ENCODE measurements at regions not wholly inside any gene's neighbourhood (a gene's known extent, or its start where the extent isn't known, plus 50 kb on each side); places are given as distances from the start of the nearest gene placed in this dataset.
A peak's percentile ranks its signal among the peaks of the same experiment; 100 is the strongest.

DNA sequence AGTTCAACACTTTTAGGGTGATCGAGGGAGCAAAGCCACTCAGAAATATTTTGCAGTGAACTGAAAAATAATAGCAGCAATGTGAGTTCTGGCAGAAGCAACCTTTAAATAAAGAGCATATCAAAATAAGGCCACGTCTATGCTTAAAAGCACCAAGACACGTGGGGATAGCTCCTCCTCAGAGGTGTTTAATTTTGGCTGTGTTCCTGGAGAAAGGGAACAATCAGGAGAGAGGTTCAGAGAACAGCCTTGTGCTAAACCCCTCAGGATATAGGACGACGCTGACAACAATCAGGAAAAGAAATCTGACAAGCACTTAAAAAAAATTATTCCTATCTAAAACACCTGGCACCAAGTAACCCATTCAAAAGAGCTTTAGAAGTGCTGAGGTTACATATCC is 471.9 kb upstream of the CELF2 start:
- CTCF ChIA-PET: no interaction called here
- TF ChIP-seq, protein P1, sequence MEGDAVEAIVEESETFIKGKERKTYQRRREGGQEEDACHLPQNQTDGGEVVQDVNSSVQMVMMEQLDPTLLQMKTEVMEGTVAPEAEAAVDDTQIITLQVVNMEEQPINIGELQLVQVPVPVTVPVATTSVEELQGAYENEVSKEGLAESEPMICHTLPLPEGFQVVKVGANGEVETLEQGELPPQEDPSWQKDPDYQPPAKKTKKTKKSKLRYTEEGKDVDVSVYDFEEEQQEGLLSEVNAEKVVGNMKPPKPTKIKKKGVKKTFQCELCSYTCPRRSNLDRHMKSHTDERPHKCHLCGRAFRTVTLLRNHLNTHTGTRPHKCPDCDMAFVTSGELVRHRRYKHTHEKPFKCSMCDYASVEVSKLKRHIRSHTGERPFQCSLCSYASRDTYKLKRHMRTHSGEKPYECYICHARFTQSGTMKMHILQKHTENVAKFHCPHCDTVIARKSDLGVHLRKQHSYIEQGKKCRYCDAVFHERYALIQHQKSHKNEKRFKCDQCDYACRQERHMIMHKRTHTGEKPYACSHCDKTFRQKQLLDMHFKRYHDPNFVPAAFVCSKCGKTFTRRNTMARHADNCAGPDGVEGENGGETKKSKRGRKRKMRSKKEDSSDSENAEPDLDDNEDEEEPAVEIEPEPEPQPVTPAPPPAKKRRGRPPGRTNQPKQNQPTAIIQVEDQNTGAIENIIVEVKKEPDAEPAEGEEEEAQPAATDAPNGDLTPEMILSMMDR (IDR thresholded peaks at IDR 0.05; ENCODE audit: insufficient read depth in 1 of 2, low read depth in 1 of 2, low read length in 1 of 2, severe bottlenecking in 1 of 2, unreplicated experiment in 1 of 2): no peak
- no peaks in the 10 kb centered on the region for H3K27me3 ChIP-seq (replicated peaks; ENCODE audit: control insufficient read depth, insufficient read depth, low read length)
- H3K36me3 Mint-ChIP-seq (ENCODE audit: insufficient read depth, unreplicated experiment): no peaks in the 10 kb centered on the region
- peaks cover 14% of the 10 kb centered on the region for H3K9me3 Mint-ChIP-seq (ENCODE audit: unreplicated experiment)
- POLR2A ChIA-PET: no interaction called here
- intact Hi-C loops (cut with micrococcal nuclease; ENCODE audit: unreplicated experiment): no loop called here
- peaks cover 7% of the 10 kb centered on the region for H3K27me3 Mint-ChIP-seq (ENCODE audit: insufficient read depth, unreplicated experiment)
- H3K9me3 ChIP-seq: no peaks in the 10 kb centered on the region
- no peak for DNase-seq
- no peaks in the 10 kb centered on the region for H3K4me1 Mint-ChIP-seq (ENCODE audit: low read depth, unreplicated experiment)
- no peaks in the 10 kb centered on the region for H3K4me1 ChIP-seq
- no peak overlapping the region for H3K4me3 Mint-ChIP-seq (ENCODE audit: unreplicated experiment)
- no peak overlapping the region for H3K4me3 ChIP-seq (ENCODE audit: low read depth, low read length)
- H3K27ac Mint-ChIP-seq (ENCODE audit: unreplicated experiment): no peak overlapping the region
- no TSS peak for BruUV-seq (replicated peaks)
- no peaks in the 10 kb centered on the region for H3K36me3 ChIP-seq (ENCODE audit: control insufficient read depth, insufficient read depth, low read length)

DNA sequence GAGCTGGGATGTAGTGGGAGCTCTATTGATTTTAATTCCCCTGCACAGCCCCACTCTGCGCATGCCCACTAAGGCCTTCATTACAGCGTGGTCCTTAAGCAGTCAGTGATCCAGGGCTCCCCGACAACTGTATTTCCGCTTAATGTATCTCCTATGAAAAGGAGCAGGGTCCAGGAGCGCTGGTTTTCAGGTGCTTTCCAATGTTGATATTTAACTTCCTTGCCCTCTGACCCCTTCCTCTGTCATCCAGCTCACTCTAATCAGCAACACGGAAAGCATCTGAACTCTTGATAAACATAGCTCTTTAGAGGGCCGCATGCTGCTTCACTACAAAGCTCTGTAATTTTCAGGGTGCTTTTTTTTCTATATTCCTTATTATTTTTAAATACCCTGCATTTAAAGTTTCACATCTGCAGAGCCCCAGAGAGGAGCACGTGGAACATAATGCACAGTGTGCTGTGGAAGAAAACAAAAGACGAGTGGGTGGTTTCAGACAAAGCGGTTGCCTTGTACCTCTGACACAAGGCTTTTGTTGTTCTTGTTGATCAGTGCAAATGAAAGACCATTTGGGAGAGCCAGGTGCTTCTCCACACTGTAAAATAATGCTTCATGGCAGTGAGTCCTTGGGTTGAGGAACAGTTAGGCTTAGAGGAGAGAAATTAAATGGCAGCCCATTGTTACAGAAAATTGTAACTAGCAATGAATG is 465.9 kb upstream of the CELF2 start:
- H3K4me3 Mint-ChIP-seq (ENCODE audit: unreplicated experiment): no peak overlapping the region
- H3K27me3 ChIP-seq (replicated peaks; ENCODE audit: control insufficient read depth, insufficient read depth, low read length): no peaks in the 10 kb centered on the region
- H3K27me3 Mint-ChIP-seq (ENCODE audit: insufficient read depth, unreplicated experiment): no peaks in the 10 kb centered on the region
- no TSS peak for BruUV-seq (replicated peaks)
- H3K9me3 ChIP-seq: no peaks in the 10 kb centered on the region
- H3K36me3 Mint-ChIP-seq (ENCODE audit: insufficient read depth, unreplicated experiment): no peaks in the 10 kb centered on the region
- no peak overlapping the region for H3K4me3 ChIP-seq (ENCODE audit: low read depth, low read length)
- no peaks in the 10 kb centered on the region for H3K4me1 Mint-ChIP-seq (ENCODE audit: low read depth, unreplicated experiment)
- no peak overlapping the region for H3K27ac Mint-ChIP-seq (ENCODE audit: unreplicated experiment)
- peak in 1 of 2 experiments; percentile 5 for DNase-seq
- H3K4me1 ChIP-seq: peaks cover 11% of the 10 kb centered on the region
- CTCF ChIA-PET: no interaction called here
- intact Hi-C loops (cut with micrococcal nuclease; ENCODE audit: unreplicated experiment): no loop called here
- TF ChIP-seq, protein P1 (IDR thresholded peaks at IDR 0.05; ENCODE audit: insufficient read depth in 1 of 2, low read depth in 1 of 2, low read length in 1 of 2, severe bottlenecking in 1 of 2, unreplicated experiment in 1 of 2): no peak
- H3K9me3 Mint-ChIP-seq (ENCODE audit: unreplicated experiment): peaks cover 14% of the 10 kb centered on the region
- POLR2A ChIA-PET: no interaction called here
- H3K36me3 ChIP-seq (ENCODE audit: control insufficient read depth, insufficient read depth, low read length): no peaks in the 10 kb centered on the region

DNA sequence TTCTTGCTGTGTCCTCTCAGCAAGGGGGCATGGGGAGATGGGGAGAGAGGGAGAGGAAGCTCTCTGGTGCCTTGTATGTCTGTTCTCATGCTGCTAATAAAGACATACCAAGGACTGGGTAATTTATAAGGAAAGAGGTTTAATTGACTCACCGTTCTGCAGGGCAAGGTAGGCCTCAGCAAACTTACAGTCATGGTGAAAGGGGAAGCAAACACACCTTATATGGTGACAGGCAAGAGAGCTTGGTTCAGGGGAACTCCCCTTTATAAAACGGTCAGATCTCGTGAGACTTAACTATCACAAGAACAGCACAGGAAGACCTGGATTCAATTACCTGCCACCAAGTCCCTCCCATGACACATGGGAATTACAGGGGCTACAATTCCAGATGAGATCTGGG is 464.7 kb upstream of the CELF2 start:
- no TSS peak for BruUV-seq (replicated peaks)
- Mint-ChIP-seq H3K27me3 (ENCODE audit: insufficient read depth, unreplicated experiment) (no peaks in the 10 kb centered on the region), H3K9me3 (ENCODE audit: unreplicated experiment) (peaks cover 14% of the 10 kb centered on the region), H3K4me1 (ENCODE audit: low read depth, unreplicated experiment) (no peaks in the 10 kb centered on the region), H3K4me3 (ENCODE audit: unreplicated experiment) (no peak overlapping the region), H3K36me3 (ENCODE audit: insufficient read depth, unreplicated experiment) (no peaks in the 10 kb centered on the region), H3K27ac (ENCODE audit: unreplicated experiment) (no peak overlapping the region)
- TF ChIP-seq, protein P1 (IDR thresholded peaks at IDR 0.05; ENCODE audit: insufficient read depth in 1 of 2, low read depth in 1 of 2, low read length in 1 of 2, severe bottlenecking in 1 of 2, unreplicated experiment in 1 of 2): no peak
- Histone ChIP-seq H3K4me3 (ENCODE audit: low read depth, low read length) (no peak overlapping the region), H3K9me3 (no peaks in the 10 kb centered on the region), H3K4me1 (peaks cover 11% of the 10 kb centered on the region), H3K36me3 (ENCODE audit: control insufficient read depth, insufficient read depth, low read length) (no peaks in the 10 kb centered on the region), H3K27me3 (replicated peaks; ENCODE audit: control insufficient read depth, insufficient read depth, low read length) (no peaks in the 10 kb centered on the region)
- intact Hi-C loops (cut with micrococcal nuclease; ENCODE audit: unreplicated experiment): no loop called here
- DNase-seq: no peak
- ChIA-PET CTCF (no interaction called here), POLR2A (no interaction called here)
